DND-41 (cell line): ENCODE measurements at regions not wholly inside any gene's neighbourhood (a gene's known extent, or its start where the extent isn't known, plus 50 kb on each side); places are given as distances from the start of the nearest gene placed in this dataset.
"Not testable (repeated sequence)": the region's sequence is repeated elsewhere in the genome, so short reads cannot be mapped to it uniquely, and the experiment has no call there.

ENCODE experiments used
- ATAC-seq: fragments of 200-7000 bp; cut with Tn5 transposase; 3 replicates; pipeline ENCODE4 v1.9.1; 2021; ENCODE audit warnings: low read depth; ENCODE audit not compliant: insufficient read depth
- DNase-seq: peaks from one replicate; pipeline ENCODE4 v3.0.0-alpha.2; 2020
- H2AFZ ChIP-seq: 2 replicates; pipeline ENCODE4 v1.6.0; 2012; ENCODE audit warnings: low read depth, low read length
- H3K27ac ChIP-seq: 2 replicates; pipeline ENCODE4 v1.5.1; 2012; ENCODE audit warnings: low read length, inconsistent platforms
- H3K27me3 ChIP-seq: fragments of 200-600 bp; sonication (generic); 2 replicates; pipeline ENCODE4 v1.6.0; 2012; ENCODE audit warnings: low read length, mild to moderate bottlenecking, inconsistent platforms; ENCODE audit not compliant: insufficient read depth, poor library complexity
- H3K36me3 ChIP-seq: 2 replicates; pipeline ENCODE4 v1.5.1; 2012; ENCODE audit warnings: low read length, inconsistent platforms; ENCODE audit not compliant: insufficient read depth
- H3K4me1 ChIP-seq: 2 replicates; pipeline ENCODE4 v1.5.1; 2012; ENCODE audit warnings: mild to moderate bottlenecking, low read length; ENCODE audit not compliant: insufficient read depth
- H3K4me2 ChIP-seq: 2 replicates; pipeline ENCODE4 v1.6.0; 2012; ENCODE audit warnings: mild to moderate bottlenecking, moderate library complexity, low read length, inconsistent platforms; ENCODE audit not compliant: insufficient read depth
- H3K4me3 ChIP-seq, 2 experiments: fragments of 200-600 bp in 1 of 2; shearing (Covaris generic) in 1 of 2; 2 replicates each; pipeline ENCODE4 v1.5.1; 2012 to 2016; ENCODE audit warnings: inconsistent platforms in 2 of 2, low read length in 2 of 2, mild to moderate bottlenecking in 2 of 2, low read depth in 1 of 2, moderate library complexity in 1 of 2
- H3K79me2 ChIP-seq: 2 replicates; pipeline ENCODE4 v1.6.0; 2012; ENCODE audit warnings: low read length, inconsistent platforms; ENCODE audit not compliant: insufficient read depth
- H3K9ac ChIP-seq: 2 replicates; pipeline ENCODE4 v1.6.0; 2012; ENCODE audit warnings: low read depth, mild to moderate bottlenecking, inconsistent platforms, low read length, moderate library complexity
- H3K9me3 ChIP-seq: 2 replicates; pipeline ENCODE4 v1.5.1; 2012; ENCODE audit warnings: low read length, moderate library complexity, mild to moderate bottlenecking, inconsistent platforms; ENCODE audit not compliant: insufficient read depth, severe bottlenecking
- H4K20me1 ChIP-seq: 2 replicates; pipeline ENCODE4 v1.6.0; 2012; ENCODE audit warnings: low read length; ENCODE audit not compliant: insufficient read depth
- EZH2 ChIP-seq: IDR thresholded peaks from 3 replicates; pipeline ENCODE4 v1.6.1; 2012; ENCODE audit warnings: borderline replicate concordance, low read depth, mild to moderate bottlenecking, moderate library complexity, low read length, inconsistent platforms; ENCODE audit not compliant: severe bottlenecking
- TF ChIP-seq, protein P1 (sequence below): IDR thresholded peaks from 2 replicates; pipeline ENCODE4 v1.5.1; 2012; ENCODE audit warnings: borderline replicate concordance, low read length, moderate library complexity, mild to moderate bottlenecking; ENCODE audit not compliant: poor library complexity, severe bottlenecking; ENCODE audit errors: extremely low read depth

DNA sequence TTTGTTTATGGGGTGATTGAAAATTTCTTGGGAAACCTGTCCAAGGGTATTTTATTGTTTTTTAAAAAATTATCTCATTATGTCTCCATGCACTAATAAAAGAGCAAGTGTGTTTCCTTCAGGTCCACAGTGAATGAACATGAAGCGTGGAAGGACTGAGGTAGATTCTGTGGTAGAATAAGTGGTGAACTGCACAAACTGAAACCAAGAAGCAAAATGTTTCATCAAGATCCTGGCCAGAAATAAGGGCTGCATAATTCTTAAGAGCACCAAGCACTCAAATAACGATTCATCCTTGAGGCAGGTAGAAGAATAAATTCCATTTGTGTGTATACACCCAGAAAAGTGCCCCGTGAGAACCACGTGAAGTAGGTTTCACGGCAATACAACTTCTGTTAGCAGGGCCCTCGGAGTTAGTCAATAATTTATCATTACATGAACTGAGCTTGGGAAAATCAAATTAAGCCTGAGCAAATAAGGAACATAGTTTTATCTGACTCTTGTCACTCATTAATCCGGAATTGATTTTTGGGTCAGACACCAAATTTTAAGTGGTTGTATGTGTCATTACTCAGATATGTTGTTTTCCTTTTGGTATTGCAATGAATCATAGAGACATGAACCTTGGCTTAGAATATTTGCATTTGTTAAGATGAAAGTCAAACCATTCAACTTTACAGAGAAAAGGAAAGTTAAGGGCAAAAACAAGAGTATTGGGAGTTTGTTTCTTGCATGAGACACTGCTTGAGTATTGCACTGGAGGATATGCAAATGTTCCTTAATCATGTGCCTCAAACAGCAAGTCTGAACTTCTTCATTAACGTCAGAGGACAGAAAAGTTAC lies 472.6 kb upstream of the NETO1 start:
- ATAC-seq = no peak

DNA sequence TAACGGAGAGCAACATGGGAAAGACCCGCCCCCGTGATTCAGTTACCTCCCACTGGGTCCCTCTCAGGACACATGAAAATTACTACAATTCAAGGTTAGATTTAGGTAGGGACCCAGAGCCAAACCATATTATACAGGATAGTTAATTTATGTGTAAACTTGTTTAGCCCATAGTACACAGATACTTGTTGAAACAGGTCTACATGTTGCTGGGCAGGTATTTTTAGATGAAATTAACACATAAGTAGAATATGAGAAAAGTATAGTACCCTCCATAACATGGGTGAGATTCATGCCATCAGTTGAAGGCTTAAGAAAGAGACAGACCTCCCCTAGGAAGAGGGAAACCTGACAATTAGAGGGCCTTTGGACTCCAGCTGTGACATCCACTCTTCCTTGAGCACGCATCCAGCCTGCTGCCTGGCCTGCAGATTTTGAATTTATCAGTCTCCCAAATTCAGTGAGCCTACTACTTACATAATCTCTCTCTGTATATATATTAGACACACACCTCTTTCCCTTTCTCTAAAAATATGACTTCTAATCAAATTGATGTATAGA lies 463.5 kb upstream of the NETO1 start:
- Histone ChIP-seq H2AFZ (no peak overlapping the region), H3K9me3 (no peaks in the 10 kb centered on the region), H3K4me2 (no peak overlapping the region), H3K4me1 (no peaks in the 10 kb centered on the region), H4K20me1 (no peaks in the 10 kb centered on the region), H3K27me3 (no peaks in the 10 kb centered on the region), H3K27ac (no peak overlapping the region), H3K4me3 (no peak overlapping the region), H3K36me3 (no peaks in the 10 kb centered on the region), H3K79me2 (no peaks in the 10 kb centered on the region), H3K9ac (no peak overlapping the region)
- no peak for DNase-seq
- ATAC-seq = no peak
- TF ChIP-seq, protein P1, sequence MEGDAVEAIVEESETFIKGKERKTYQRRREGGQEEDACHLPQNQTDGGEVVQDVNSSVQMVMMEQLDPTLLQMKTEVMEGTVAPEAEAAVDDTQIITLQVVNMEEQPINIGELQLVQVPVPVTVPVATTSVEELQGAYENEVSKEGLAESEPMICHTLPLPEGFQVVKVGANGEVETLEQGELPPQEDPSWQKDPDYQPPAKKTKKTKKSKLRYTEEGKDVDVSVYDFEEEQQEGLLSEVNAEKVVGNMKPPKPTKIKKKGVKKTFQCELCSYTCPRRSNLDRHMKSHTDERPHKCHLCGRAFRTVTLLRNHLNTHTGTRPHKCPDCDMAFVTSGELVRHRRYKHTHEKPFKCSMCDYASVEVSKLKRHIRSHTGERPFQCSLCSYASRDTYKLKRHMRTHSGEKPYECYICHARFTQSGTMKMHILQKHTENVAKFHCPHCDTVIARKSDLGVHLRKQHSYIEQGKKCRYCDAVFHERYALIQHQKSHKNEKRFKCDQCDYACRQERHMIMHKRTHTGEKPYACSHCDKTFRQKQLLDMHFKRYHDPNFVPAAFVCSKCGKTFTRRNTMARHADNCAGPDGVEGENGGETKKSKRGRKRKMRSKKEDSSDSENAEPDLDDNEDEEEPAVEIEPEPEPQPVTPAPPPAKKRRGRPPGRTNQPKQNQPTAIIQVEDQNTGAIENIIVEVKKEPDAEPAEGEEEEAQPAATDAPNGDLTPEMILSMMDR = no peak
- no peak for TF ChIP-seq EZH2

More for the DNA sequence above, 472.6 kb upstream of the NETO1 start:
- TF ChIP-seq EZH2 = no peak
- TF ChIP-seq, protein P1 = no peak
- Histone ChIP-seq H4K20me1 (no peaks in the 10 kb centered on the region), H3K9ac (no peak overlapping the region), H3K9me3 (no peaks in the 10 kb centered on the region), H3K79me2 (no peaks in the 10 kb centered on the region), H3K27me3 (no peaks in the 10 kb centered on the region), H3K4me1 (no peaks in the 10 kb centered on the region), H3K27ac (no peak overlapping the region), H2AFZ (no peak overlapping the region), H3K36me3 (no peaks in the 10 kb centered on the region), H3K4me2 (no peak overlapping the region), H3K4me3 (no peak overlapping the region)
- DNase-seq = no peak

DNA sequence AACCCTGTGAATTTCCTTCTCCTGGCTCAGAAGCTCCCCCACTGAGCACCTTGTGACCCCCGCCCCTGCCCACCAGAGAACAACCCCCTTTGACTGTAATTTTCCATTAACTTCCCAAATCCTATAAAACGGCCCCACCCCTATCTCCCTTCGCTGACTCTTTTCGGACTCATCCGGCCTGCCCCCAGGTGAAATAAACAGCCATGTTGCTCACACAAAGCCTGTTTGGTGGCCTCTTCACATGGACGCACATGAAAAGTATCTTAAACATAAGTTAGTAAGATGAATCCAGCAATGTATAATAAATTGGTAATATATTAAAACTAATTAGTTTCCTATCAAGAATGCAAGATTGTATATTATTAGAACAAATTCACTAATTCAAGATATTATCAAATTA lies 462.3 kb upstream of the NETO1 start:
- H3K36me3 ChIP-seq, H3K9me3 ChIP-seq, H3K9ac ChIP-seq, H3K4me1 ChIP-seq, H4K20me1 ChIP-seq, DNase-seq, ATAC-seq, H3K27ac ChIP-seq, H3K4me3 ChIP-seq, H3K4me2 ChIP-seq, H2AFZ ChIP-seq, H3K79me2 ChIP-seq, H3K27me3 ChIP-seq: not testable (repeated sequence)

DNA sequence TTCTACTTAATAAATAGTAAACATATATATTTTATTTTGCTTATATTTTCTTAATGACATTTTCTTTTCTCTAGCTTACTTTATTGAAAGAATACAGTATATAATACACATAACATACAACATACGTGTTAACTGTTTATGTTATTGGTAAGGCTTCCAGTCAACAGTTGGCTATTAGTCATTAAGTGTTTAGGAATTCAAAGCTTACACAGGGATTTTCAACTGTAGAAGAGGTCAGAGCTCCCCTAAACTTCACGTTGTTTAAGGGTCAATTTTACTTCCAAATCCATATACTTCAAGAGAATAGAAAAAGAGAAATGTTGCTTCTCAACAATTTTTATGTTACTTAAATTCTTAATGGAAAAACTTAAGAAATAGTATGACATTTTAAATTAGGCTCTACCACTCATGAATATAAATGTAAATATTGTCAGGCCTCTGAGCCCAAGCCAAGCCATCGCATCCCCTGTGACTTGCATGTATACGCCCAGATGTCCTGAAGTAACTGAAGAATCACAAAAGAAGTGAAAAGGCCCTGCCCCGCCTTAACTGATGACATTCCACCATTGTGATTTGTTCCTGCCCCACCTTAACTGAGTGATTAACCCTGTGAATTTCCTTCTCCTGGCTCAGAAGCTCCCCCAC lies 456.5 kb upstream of the NETO1 start:
- DNase-seq, H3K4me1 ChIP-seq, H3K4me3 ChIP-seq, H4K20me1 ChIP-seq, H2AFZ ChIP-seq, H3K36me3 ChIP-seq, H3K27me3 ChIP-seq, H3K9me3 ChIP-seq, ATAC-seq, H3K27ac ChIP-seq, H3K4me2 ChIP-seq, H3K79me2 ChIP-seq, H3K9ac ChIP-seq: not testable (repeated sequence)
